OCI-LY1 (cell line): ENCODE measurements at regions not wholly inside any gene's neighbourhood (a gene's known extent, or its start where the extent isn't known, plus 50 kb on each side); places are given as distances from the start of the nearest gene placed in this dataset.
"Not testable (repeated sequence)": the region's sequence is repeated elsewhere in the genome, so short reads cannot be mapped to it uniquely, and the experiment has no call there.

Experiments
- CTCF ChIP-seq: fragments of 200-600 bp; sonication (generic), shearing (Covaris generic); IDR thresholded peaks from 2 replicates; pipeline ENCODE4 v1.5.1; 2017; ENCODE audit warnings: mild to moderate bottlenecking, antibody characterized with exemption, low read length, moderate library complexity, mixed read lengths
- EZH2 ChIP-seq: fragments of 200-600 bp; sonication (generic), shearing (Covaris generic); IDR thresholded peaks from 2 replicates; pipeline ENCODE4 v1.8.0; 2017; ENCODE audit warnings: borderline replicate concordance, mixed run types, mild to moderate bottlenecking, antibody characterized with exemption, low read length, moderate library complexity, mixed read lengths

DNA sequence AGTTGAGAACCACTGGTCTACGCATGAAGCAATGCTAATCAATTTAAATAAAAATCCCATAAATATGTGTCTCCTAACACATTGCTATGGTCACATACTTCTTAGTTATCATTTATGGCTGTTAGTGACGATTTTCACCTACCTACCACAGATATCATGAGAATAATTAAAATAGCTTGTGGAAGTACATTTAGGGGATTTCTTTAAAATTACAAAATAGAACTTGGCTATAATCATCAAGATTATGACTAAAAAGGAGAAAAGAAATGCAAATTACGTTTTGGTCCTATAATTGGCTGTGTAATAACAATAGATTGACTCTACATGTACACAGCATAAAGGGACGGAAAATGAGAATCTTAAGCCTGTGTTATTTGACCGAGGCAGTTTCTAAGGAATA, 581.4 kb downstream of the PRIM2 start:
- TF ChIP-seq CTCF, EZH2: not testable (repeated sequence)
